SK-N-SH (cell line): ENCODE measurements at regions not wholly inside any gene's neighbourhood (a gene's known extent, or its start where the extent isn't known, plus 50 kb on each side); places are given as distances from the start of the nearest gene placed in this dataset.

ENCODE experiments used
- CTCF ChIA-PET: fragments of 300-600, 350-600 bp; formaldehyde crosslinking; extraction: SDS; loops from one replicate; lab custom pipeline; 2021; lab: Yijun Ruan, JAX
- POLR2A ChIA-PET: fragments of 350-600 bp; sonication (Branson Sonifier 250); formaldehyde crosslinking; extraction: SDS; loops from one replicate; lab custom pipeline; 2020; ENCODE audit warnings: antibody characterized with exemption, inconsistent platforms; lab: Yijun Ruan, JAX
- DNase-seq: peaks from one replicate; pipeline ENCODE4 v3.0.0; 2012
- H2AFZ ChIP-seq: fragments of 200-600 bp; sonication (generic); 2 replicates; pipeline ENCODE4 v1.8.1; 2016; ENCODE audit warnings: antibody characterized with exemption, mild to moderate bottlenecking, low read depth
- H3F3A ChIP-seq: fragments of 200-600 bp; sonication (generic); replicated peaks from 2 replicates; pipeline ENCODE3; 2016; ENCODE audit warnings: antibody characterized with exemption, mild to moderate bottlenecking; ENCODE audit not compliant: insufficient read depth
- H3K27ac ChIP-seq, 2 experiments: fragments of 200-500 bp in 1 of 2; fragments of 200-600 bp in 1 of 2; sonication (Bioruptor generic) in 1 of 2; sonication (generic), shearing (Covaris generic) in 1 of 2; 2 replicates each; pipeline versions ENCODE4 v1.5.1 to v1.6.1; 2014 to 2016; ENCODE audit warnings: low read depth in 2 of 2, inconsistent platforms in 1 of 2, low read length in 1 of 2, mild to moderate bottlenecking in 1 of 2, mixed read lengths in 1 of 2
- H3K27me3 ChIP-seq: fragments of 200-600 bp; sonication (generic), shearing (Covaris generic); 2 replicates; pipeline ENCODE4 v1.6.1; 2016; ENCODE audit warnings: mixed run types; ENCODE audit not compliant: insufficient read depth
- H3K36me3 ChIP-seq, 2 experiments: fragments of 200-500 bp in 1 of 2; fragments of 200-600 bp in 1 of 2; sonication (Bioruptor generic) in 1 of 2; sonication (generic) in 1 of 2; replicated peaks in 1 of 2; 2 replicates each; pipeline versions ENCODE3 to v1.5.1; 2014 to 2016; ENCODE audit warnings: low read length in 1 of 2, mild to moderate bottlenecking in 1 of 2; ENCODE audit not compliant: insufficient read depth in 2 of 2, control insufficient read depth in 1 of 2
- H3K4me1 ChIP-seq, 2 experiments: fragments of 200-500 bp in 1 of 2; fragments of 200-600 bp in 1 of 2; sonication (Bioruptor generic) in 1 of 2; sonication (generic), shearing (Covaris generic) in 1 of 2; 2 replicates each; pipeline versions ENCODE4 v1.5.1 to v1.6.1; 2014 to 2016; ENCODE audit warnings: low read depth in 1 of 2, low read length in 1 of 2, mixed run types in 1 of 2; ENCODE audit not compliant: insufficient read depth in 2 of 2, control insufficient read depth in 1 of 2
- H3K4me2 ChIP-seq: fragments of 200-600 bp; sonication (generic), shearing (Covaris generic); 2 replicates; pipeline ENCODE4 v1.6.1; 2017; ENCODE audit warnings: mixed run types
- H3K4me3 ChIP-seq, 2 experiments: fragments of 200-500 bp in 1 of 2; fragments of 200-600 bp in 1 of 2; sonication (Bioruptor generic) in 1 of 2; sonication (generic), shearing (Covaris generic) in 1 of 2; 2 replicates each; pipeline versions ENCODE4 v1.5.1 to v1.8.1; 2014 to 2016; ENCODE audit warnings: low read depth in 2 of 2, inconsistent platforms in 1 of 2, low read length in 1 of 2, mild to moderate bottlenecking in 1 of 2, mixed read lengths in 1 of 2, moderate library complexity in 1 of 2
- H3K79me2 ChIP-seq: fragments of 200-600 bp; sonication (generic); 2 replicates; pipeline ENCODE4 v1.8.1; 2017; ENCODE audit warnings: mild to moderate bottlenecking; ENCODE audit not compliant: insufficient read depth
- H3K9ac ChIP-seq: fragments of 200-600 bp; sonication (generic); 2 replicates; pipeline ENCODE4 v1.6.1; 2017; ENCODE audit warnings: mixed run types
- H3K9me2 ChIP-seq: fragments of 200-600 bp; sonication (generic); 2 replicates; pipeline ENCODE4 v1.6.1; 2017; ENCODE audit warnings: mixed run types
- H3K9me3 ChIP-seq: fragments of 200-600 bp; sonication (generic); 2 replicates; pipeline ENCODE4 v1.6.1; 2017; ENCODE audit warnings: mixed run types, mild to moderate bottlenecking, moderate library complexity
- H4K20me1 ChIP-seq: fragments of 200-600 bp; sonication (generic); 2 replicates; pipeline ENCODE4 v1.6.1; 2017; ENCODE audit warnings: mild to moderate bottlenecking, mixed run types; ENCODE audit not compliant: insufficient read depth
- CTCF ChIP-seq: fragments of 200-600 bp; sonication (generic); IDR thresholded peaks from 2 replicates; pipeline ENCODE4 v1.6.1; 2017; ENCODE audit warnings: antibody characterized with exemption, mild to moderate bottlenecking, moderate library complexity
- ELF1 ChIP-seq: IDR thresholded peaks from 2 replicates; pipeline ENCODE4 v1.4.0; 2012
- EP300 ChIP-seq, 2 experiments: IDR thresholded peaks; 2 replicates each; pipeline versions ENCODE4 v1.4.0 to v1.6.1; 2012; ENCODE audit warnings: borderline replicate concordance in 1 of 2, low read depth in 1 of 2, low read length in 1 of 2
- EZH2phosphoT487 ChIP-seq: fragments of 200-600 bp; sonication (generic); IDR thresholded peaks from 2 replicates; pipeline ENCODE4 v1.6.1; 2017; ENCODE audit warnings: low read depth, mixed run types, mild to moderate bottlenecking, antibody characterized with exemption, moderate library complexity, borderline replicate concordance
- FOSL2 ChIP-seq: IDR thresholded peaks from 2 replicates; pipeline ENCODE4 v1.4.0; 2012; ENCODE audit warnings: low read depth, mild to moderate bottlenecking, moderate library complexity, borderline replicate concordance
- FOXJ3 ChIP-seq: sonication (generic); formaldehyde crosslinking; IDR thresholded peaks from 2 replicates; pipeline ENCODE4 v1.5.1; 2020; ENCODE audit warnings: mild to moderate bottlenecking, missing genetic modification reagents
- GATA2 ChIP-seq: sonication (generic); formaldehyde crosslinking; IDR thresholded peaks from 2 replicates; pipeline ENCODE4 v1.5.0; 2020; ENCODE audit warnings: mild to moderate bottlenecking, missing genetic modification reagents
- IRF3 ChIP-seq: fragments of 150-350 bp; IDR thresholded peaks from 2 replicates; pipeline ENCODE4 v1.6.1; 2016; ENCODE audit warnings: mild to moderate bottlenecking, low read depth, low read length
- MAX ChIP-seq: IDR thresholded peaks from 2 replicates; pipeline ENCODE4 v1.4.0; 2012; ENCODE audit warnings: low read depth
- NFIC ChIP-seq: IDR thresholded peaks from 2 replicates; pipeline ENCODE4 v1.4.0; 2012; ENCODE audit warnings: borderline replicate concordance
- POLR2AphosphoS5 ChIP-seq: IDR thresholded peaks from 2 replicates; pipeline ENCODE4 v1.6.1; 2012; ENCODE audit warnings: low read depth, low read length
- RAD21 ChIP-seq: IDR thresholded peaks from 2 replicates; pipeline ENCODE4 v1.6.1; 2012; ENCODE audit warnings: mild to moderate bottlenecking, low read length
- RFX5 ChIP-seq: IDR thresholded peaks from 2 replicates; pipeline ENCODE4 v1.6.1; 2012; ENCODE audit warnings: mild to moderate bottlenecking, improper control_type of control experiment, low read length
- SIN3A ChIP-seq: IDR thresholded peaks from 2 replicates; pipeline ENCODE4 v1.6.1; 2012; ENCODE audit warnings: low read depth, mild to moderate bottlenecking, low read length, moderate library complexity, borderline replicate concordance
- SMC3 ChIP-seq: IDR thresholded peaks from 2 replicates; pipeline ENCODE4 v1.6.1; 2012; ENCODE audit warnings: low read depth, low read length, improper control_type of control experiment
- TAF1 ChIP-seq: IDR thresholded peaks from 2 replicates; pipeline ENCODE4 v1.6.1; 2012; ENCODE audit warnings: low read depth, mild to moderate bottlenecking, low read length, moderate library complexity, borderline replicate concordance
- TCF12 ChIP-seq: IDR thresholded peaks from 2 replicates; pipeline ENCODE4 v1.4.0; 2012
- TEAD4 ChIP-seq: IDR thresholded peaks from 2 replicates; pipeline ENCODE4 v1.4.0; 2012; ENCODE audit warnings: mild to moderate bottlenecking, borderline replicate concordance; ENCODE audit not compliant: insufficient read depth
- USF1 ChIP-seq: IDR thresholded peaks from 2 replicates; pipeline ENCODE4 v1.4.0; 2012; ENCODE audit warnings: low read depth, borderline replicate concordance
- USF2 ChIP-seq: fragments of 150-350 bp; IDR thresholded peaks from 2 replicates; pipeline ENCODE4 v1.6.1; 2017; ENCODE audit warnings: antibody characterized with exemption, low read length, low read depth, borderline replicate concordance
- YY1 ChIP-seq: IDR thresholded peaks from 2 replicates; pipeline ENCODE4 v1.4.0; 2012; ENCODE audit warnings: low read depth, mild to moderate bottlenecking
- WGBS: methylation state at CpG from one replicate; pipeline ENCODE4 v1.1.6; 2017; ENCODE audit warnings: low lambda C conversion rate; 5-methylcytosine and 5-hydroxymethylcytosine counted together

- H3K4me2 ChIP-seq: no peak overlapping the region
- POLR2A ChIA-PET: no interaction called here
- 71% methylated on average over 3 of the region's 3 CpGs for WGBS
- TF ChIP-seq TEAD4: no peak
- TF ChIP-seq TCF12: no peak
- no peak for TF ChIP-seq POLR2AphosphoS5
- no peak for TF ChIP-seq YY1
- no peak for TF ChIP-seq TAF1
- no peak for TF ChIP-seq EP300 (IDR thresholded peaks at IDR 0.05; ENCODE audit: borderline replicate concordance in 1 of 2, low read depth in 1 of 2, low read length in 1 of 2)
- no peak for TF ChIP-seq EZH2phosphoT487
- no peak for TF ChIP-seq GATA2 (CRISPR knock-in tag)
- no peak for TF ChIP-seq CTCF
- CTCF ChIA-PET: interaction anchor here (1.2 kb wide), 1 partner anchor 10 kb away, joined by 3 read pairs; no protein-coding TSS in a partner anchor
- H3K27me3 ChIP-seq: no peaks in the 10 kb centered on the region
- no peak overlapping the region for H3K27ac ChIP-seq
- no peaks in the 10 kb centered on the region for H3K9me3 ChIP-seq
- no peak overlapping the region for H2AFZ ChIP-seq
- H3K79me2 ChIP-seq: no peaks in the 10 kb centered on the region
- no peak overlapping the region for H3K9ac ChIP-seq
- no peaks in the 10 kb centered on the region; a peak in 1 of 4 replicates for H3K4me1 ChIP-seq
- no peaks in the 10 kb centered on the region for H3K36me3 ChIP-seq
- DNase-seq: no peak
- H3F3A ChIP-seq: no peaks in the 10 kb centered on the region
- no peaks in the 10 kb centered on the region for H3K9me2 ChIP-seq
- H4K20me1 ChIP-seq: no peaks in the 10 kb centered on the region
- H3K4me3 ChIP-seq: no peak overlapping the region
These were observed 131.5 kb upstream of the SLC44A3 start for GRCh38 chr1:94688646-94689045.

- Histone ChIP-seq H3K36me3 (no peaks in the 10 kb centered on the region), H3K9me2 (no peaks in the 10 kb centered on the region), H3K9ac (no peak overlapping the region), H3K79me2 (no peaks in the 10 kb centered on the region), H3K4me1 (no peaks in the 10 kb centered on the region; a peak in 1 of 4 replicates), H3F3A (no peaks in the 10 kb centered on the region), H2AFZ (no peak overlapping the region), H3K27ac (no peak overlapping the region), H3K27me3 (no peaks in the 10 kb centered on the region), H4K20me1 (no peaks in the 10 kb centered on the region), H3K4me2 (no peak overlapping the region), H3K9me3 (no peaks in the 10 kb centered on the region), H3K4me3 (no peak overlapping the region)
- WGBS: 95% methylated on average over 4 of the region's 4 CpGs
- CTCF ChIA-PET: interaction anchor here (1.2 kb wide), 1 partner anchor 16 kb away, joined by 4 read pairs; no protein-coding TSS in a partner anchor
- no peak for DNase-seq
- POLR2A ChIA-PET: no interaction called here
- TF ChIP-seq RAD21: no peak
- TF ChIP-seq ELF1: no peak
- no peak for TF ChIP-seq FOSL2
- TF ChIP-seq RFX5: no peak
- no peak for TF ChIP-seq SMC3
- TF ChIP-seq USF2: no peak
- no peak for TF ChIP-seq CTCF
- TF ChIP-seq EZH2phosphoT487: no peak
- TF ChIP-seq YY1: no peak
- no peak for TF ChIP-seq NFIC
- TF ChIP-seq TCF12: no peak
- TF ChIP-seq GATA2 (CRISPR knock-in tag): no peak
- TF ChIP-seq IRF3: no peak
- TF ChIP-seq POLR2AphosphoS5: no peak
- no peak for TF ChIP-seq USF1
- no peak for TF ChIP-seq SIN3A
- TF ChIP-seq MAX: no peak
- no peak for TF ChIP-seq FOXJ3 (CRISPR knock-in tag)
These were observed 133.3 kb upstream of the SLC44A3 start for GRCh38 chr1:94686882-94687281.
